Endometrium (tissue), 2 donors: ENCODE measurements at regions not wholly inside any gene's neighbourhood (a gene's known extent, or its start where the extent isn't known, plus 50 kb on each side); places are given as distances from the start of the nearest gene placed in this dataset.

Experiments
- FAIRE-seq: peaks from 2 replicates; lab custom pipeline; 2012; peaks lifted over from hg19 to GRCh38; lab: Jason Lieb, UNC
- donor health status: control.
- donor health status: control.

- FAIRE-seq: no peak
Measured at GRCh38 chr22:48156603-48157355, 1394.3 kb downstream of the TBC1D22A start.

GRCh38 chr22:48155446-48155845 lies 1393.0 kb downstream of the TBC1D22A start:
- no peak for FAIRE-seq

GRCh38 chr22:48154943-48155240 lies 1392.4 kb downstream of the TBC1D22A start:
- no peak for FAIRE-seq

GRCh38 chr22:48154169-48154942 lies 1391.9 kb downstream of the TBC1D22A start:
- no peak for FAIRE-seq

- no peak for FAIRE-seq
Measured at GRCh38 chr22:48153726-48154125, 1391.3 kb downstream of the TBC1D22A start.

GRCh38 chr22:48152916-48153315 lies 1390.5 kb downstream of the TBC1D22A start:
- FAIRE-seq: no peak

- FAIRE-seq: no peak
Measured at GRCh38 chr22:48152164-48152775, 1389.8 kb downstream of the TBC1D22A start.

GRCh38 chr22:48151641-48152040 lies 1389.2 kb downstream of the TBC1D22A start:
- FAIRE-seq: no peak

- no peak for FAIRE-seq
Measured at GRCh38 chr22:48147831-48148230, 1385.4 kb downstream of the TBC1D22A start.

- FAIRE-seq: no peak
Measured at GRCh38 chr22:48147404-48147803, 1385.0 kb downstream of the TBC1D22A start.

GRCh38 chr22:48146426-48146825 lies 1384.0 kb downstream of the TBC1D22A start:
- FAIRE-seq: no peak

GRCh38 chr22:48145738-48146137 lies 1383.3 kb downstream of the TBC1D22A start:
- FAIRE-seq: no peak

- no peak for FAIRE-seq
Measured at GRCh38 chr22:48144318-48144717, 1381.9 kb downstream of the TBC1D22A start.

- no peak for FAIRE-seq
Measured at GRCh38 chr22:48143856-48144255, 1381.4 kb downstream of the TBC1D22A start.

- FAIRE-seq: no peak
Measured at GRCh38 chr22:48142388-48142787, 1379.9 kb downstream of the TBC1D22A start.

GRCh38 chr22:48141301-48141700 lies 1378.9 kb downstream of the TBC1D22A start:
- FAIRE-seq: no peak

- FAIRE-seq: no peak
Measured at GRCh38 chr22:48140261-48140813, 1377.9 kb downstream of the TBC1D22A start.

GRCh38 chr22:48139776-48140175 lies 1377.3 kb downstream of the TBC1D22A start:
- no peak for FAIRE-seq

GRCh38 chr22:48138855-48139254 lies 1376.4 kb downstream of the TBC1D22A start:
- FAIRE-seq: no peak

- no peak for FAIRE-seq
Measured at GRCh38 chr22:48138427-48138826, 1376.0 kb downstream of the TBC1D22A start.

GRCh38 chr22:48137640-48138039 lies 1375.2 kb downstream of the TBC1D22A start:
- no peak for FAIRE-seq

GRCh38 chr22:48135592-48135991 lies 1373.1 kb downstream of the TBC1D22A start:
- no peak for FAIRE-seq

GRCh38 chr22:48125416-48125815 lies 1363.0 kb downstream of the TBC1D22A start:
- no peak for FAIRE-seq
